Spleen (tissue), 7 donors: ENCODE measurements at regions not wholly inside any gene's neighbourhood (a gene's known extent, or its start where the extent isn't known, plus 50 kb on each side); places are given as distances from the start of the nearest gene placed in this dataset.

ENCODE experiments used
- POLR2A ChIP-seq, 3 donors: fragments of 450-650 bp; IDR thresholded peaks; one replicate each; pipeline ENCODE4 v1.5.1; 2017; ENCODE audit warnings: antibody characterized with exemption in 3 of 3, mild to moderate bottlenecking in 1 of 3
- POLR2AphosphoS5 ChIP-seq, 3 donors: sonication (generic); formaldehyde crosslinking; IDR thresholded peaks; one replicate each; pipeline ENCODE4 v1.5.1; 2017; ENCODE audit warnings: antibody characterized with exemption in 3 of 3
- TF ChIP-seq, protein P1 (sequence below), 11 experiments: fragments of 200-600 bp in 7 of 11; fragments of 450-650 bp in 4 of 11; sonication (generic) in 4 of 11; IDR thresholded peaks in 8 of 11; conservative IDR thresholded peaks in 3 of 11; 1 replicate in 7 of 11; 2 replicates in 4 of 11; pipeline versions ENCODE4 v1.4.0 to v1.8.0; 2016 to 2021; ENCODE audit warnings: antibody characterized with exemption in 11 of 11, inconsistent platforms in 4 of 11, mild to moderate bottlenecking in 1 of 11
- donor health status: DM: no; HTN: no; CAD: no; lungs with moderate emphysema.
- donor health status: DM: no; HTN: no; CAD: no.
- donor health status: DM: no; HTN: no; CAD: no.

DNA sequence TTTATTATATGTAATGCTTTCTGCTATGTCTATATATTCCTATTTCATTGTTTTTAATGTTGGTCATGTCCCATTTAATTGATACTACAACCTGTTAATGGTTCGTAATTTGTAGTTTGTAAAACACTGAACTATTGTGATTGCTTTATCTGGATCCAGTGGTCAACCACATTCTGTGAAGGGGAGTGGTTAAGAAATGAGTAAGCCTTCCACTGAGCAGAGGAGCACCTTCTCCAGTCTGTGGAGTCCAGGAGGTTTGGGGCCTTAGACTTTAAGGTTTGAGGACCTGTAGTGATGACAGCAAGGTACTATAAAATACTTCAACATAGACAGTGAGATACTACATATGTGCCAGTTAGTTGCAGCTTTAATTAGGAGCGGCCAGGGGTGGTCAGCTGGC, 67.7 kb upstream of the RAD23B start:
- TF ChIP-seq POLR2AphosphoS5 (IDR thresholded peaks at IDR 0.05), result no peak
- TF ChIP-seq, protein P1, sequence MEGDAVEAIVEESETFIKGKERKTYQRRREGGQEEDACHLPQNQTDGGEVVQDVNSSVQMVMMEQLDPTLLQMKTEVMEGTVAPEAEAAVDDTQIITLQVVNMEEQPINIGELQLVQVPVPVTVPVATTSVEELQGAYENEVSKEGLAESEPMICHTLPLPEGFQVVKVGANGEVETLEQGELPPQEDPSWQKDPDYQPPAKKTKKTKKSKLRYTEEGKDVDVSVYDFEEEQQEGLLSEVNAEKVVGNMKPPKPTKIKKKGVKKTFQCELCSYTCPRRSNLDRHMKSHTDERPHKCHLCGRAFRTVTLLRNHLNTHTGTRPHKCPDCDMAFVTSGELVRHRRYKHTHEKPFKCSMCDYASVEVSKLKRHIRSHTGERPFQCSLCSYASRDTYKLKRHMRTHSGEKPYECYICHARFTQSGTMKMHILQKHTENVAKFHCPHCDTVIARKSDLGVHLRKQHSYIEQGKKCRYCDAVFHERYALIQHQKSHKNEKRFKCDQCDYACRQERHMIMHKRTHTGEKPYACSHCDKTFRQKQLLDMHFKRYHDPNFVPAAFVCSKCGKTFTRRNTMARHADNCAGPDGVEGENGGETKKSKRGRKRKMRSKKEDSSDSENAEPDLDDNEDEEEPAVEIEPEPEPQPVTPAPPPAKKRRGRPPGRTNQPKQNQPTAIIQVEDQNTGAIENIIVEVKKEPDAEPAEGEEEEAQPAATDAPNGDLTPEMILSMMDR (IDR thresholded peaks at IDR 0.05 in 8 of 11, conservative IDR thresholded peaks at IDR 0.05 in 3 of 11), result no peak
- TF ChIP-seq POLR2A (IDR thresholded peaks at IDR 0.05), result no peak
